ENCODE measurements at regions not wholly inside any gene's neighbourhood (a gene's known extent, or its start where the extent isn't known, plus 50 kb on each side); places are given as distances from the start of the nearest gene placed in this dataset.

GRCh38 chr5:39740404-39740803 is 315.6 kb upstream of the DAB2 start:
- no peaks in the 10 kb centered on the region for H3K36me3 ChIP-seq (ENCODE audit: control insufficient read depth in 2 of 2, extremely low read depth in 1 of 2, insufficient read depth in 2 of 2, low read length in 2 of 2)
- no peak for TF ChIP-seq EZH2 (IDR thresholded peaks at IDR 0.05; ENCODE audit: low read length)
- TF ChIP-seq, protein P1, sequence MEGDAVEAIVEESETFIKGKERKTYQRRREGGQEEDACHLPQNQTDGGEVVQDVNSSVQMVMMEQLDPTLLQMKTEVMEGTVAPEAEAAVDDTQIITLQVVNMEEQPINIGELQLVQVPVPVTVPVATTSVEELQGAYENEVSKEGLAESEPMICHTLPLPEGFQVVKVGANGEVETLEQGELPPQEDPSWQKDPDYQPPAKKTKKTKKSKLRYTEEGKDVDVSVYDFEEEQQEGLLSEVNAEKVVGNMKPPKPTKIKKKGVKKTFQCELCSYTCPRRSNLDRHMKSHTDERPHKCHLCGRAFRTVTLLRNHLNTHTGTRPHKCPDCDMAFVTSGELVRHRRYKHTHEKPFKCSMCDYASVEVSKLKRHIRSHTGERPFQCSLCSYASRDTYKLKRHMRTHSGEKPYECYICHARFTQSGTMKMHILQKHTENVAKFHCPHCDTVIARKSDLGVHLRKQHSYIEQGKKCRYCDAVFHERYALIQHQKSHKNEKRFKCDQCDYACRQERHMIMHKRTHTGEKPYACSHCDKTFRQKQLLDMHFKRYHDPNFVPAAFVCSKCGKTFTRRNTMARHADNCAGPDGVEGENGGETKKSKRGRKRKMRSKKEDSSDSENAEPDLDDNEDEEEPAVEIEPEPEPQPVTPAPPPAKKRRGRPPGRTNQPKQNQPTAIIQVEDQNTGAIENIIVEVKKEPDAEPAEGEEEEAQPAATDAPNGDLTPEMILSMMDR (optimal IDR thresholded peaks at IDR 0.05 in 1 of 3, IDR thresholded peaks at IDR 0.05 in 1 of 3, conservative IDR thresholded peaks at IDR 0.05 in 1 of 3; ENCODE audit: extremely low read depth in 1 of 3, insufficient read depth in 2 of 3, low read length in 3 of 3), result no peak
- H3K9ac ChIP-seq (ENCODE audit: control insufficient read depth, extremely low read depth, insufficient read depth, low read length), result no peak overlapping the region
- FAIRE-seq (no peak), DNase-seq (ENCODE audit: low read depth, low spot score) (no peak)
- no peak overlapping the region for H3K27ac ChIP-seq (ENCODE audit: control insufficient read depth, insufficient read depth, low read length)
- H3K4me3 ChIP-seq (ENCODE audit: control insufficient read depth in 2 of 3, extremely low read depth in 1 of 3, insufficient read depth in 2 of 3, low read depth in 1 of 3, low read length in 3 of 3), result no peak overlapping the region
- H4K20me1 ChIP-seq (ENCODE audit: control insufficient read depth, extremely low read depth, insufficient read depth, low read length), result no peaks in the 10 kb centered on the region
- no peaks in the 10 kb centered on the region for H3K79me2 ChIP-seq (ENCODE audit: control insufficient read depth, insufficient read depth, low read length)
- H3K4me2 ChIP-seq (ENCODE audit: control insufficient read depth, extremely low read depth, insufficient read depth, low read depth, low read length), result no peak overlapping the region
- no peaks in the 10 kb centered on the region for H3K9me1 ChIP-seq (ENCODE audit: control insufficient read depth, extremely low read depth, insufficient read depth, low read length)
- no peaks in the 10 kb centered on the region for H3K27me3 ChIP-seq (ENCODE audit: control insufficient read depth, extremely low read depth, insufficient read depth, low read length)
- H3K9me3 ChIP-seq (ENCODE audit: control insufficient read depth, low read depth, low read length), result no peaks in the 10 kb centered on the region
- no peaks in the 10 kb centered on the region for H3K4me1 ChIP-seq (ENCODE audit: control insufficient read depth, extremely low read depth, insufficient read depth, low read length)
- dilution Hi-C loops (cut with MboI; ENCODE audit: extremely low pct_ligation_motif_present, low sequenced_read_pairs), result no loop called here
- no peak overlapping the region for H2AFZ ChIP-seq (ENCODE audit: control insufficient read depth, low read length)

GRCh38 chr5:39732166-39732565 is 307.4 kb upstream of the DAB2 start:
- FAIRE-seq (no peak), DNase-seq (ENCODE audit: low read depth, low spot score) (no peak)
- Histone ChIP-seq H3K36me3 (ENCODE audit: control insufficient read depth in 2 of 2, extremely low read depth in 1 of 2, insufficient read depth in 2 of 2, low read length in 2 of 2) (no peaks in the 10 kb centered on the region), H3K4me3 (ENCODE audit: control insufficient read depth in 2 of 3, extremely low read depth in 1 of 3, insufficient read depth in 2 of 3, low read depth in 1 of 3, low read length in 3 of 3) (no peak overlapping the region), H3K27me3 (ENCODE audit: control insufficient read depth, extremely low read depth, insufficient read depth, low read length) (no peaks in the 10 kb centered on the region), H3K9me3 (ENCODE audit: control insufficient read depth, low read depth, low read length) (no peaks in the 10 kb centered on the region), H4K20me1 (ENCODE audit: control insufficient read depth, extremely low read depth, insufficient read depth, low read length) (no peaks in the 10 kb centered on the region), H2AFZ (ENCODE audit: control insufficient read depth, low read length) (no peak overlapping the region), H3K9ac (ENCODE audit: control insufficient read depth, extremely low read depth, insufficient read depth, low read length) (no peak overlapping the region), H3K4me2 (ENCODE audit: control insufficient read depth, extremely low read depth, insufficient read depth, low read depth, low read length) (no peak overlapping the region), H3K79me2 (ENCODE audit: control insufficient read depth, insufficient read depth, low read length) (no peaks in the 10 kb centered on the region), H3K4me1 (ENCODE audit: control insufficient read depth, extremely low read depth, insufficient read depth, low read length) (no peaks in the 10 kb centered on the region), H3K9me1 (ENCODE audit: control insufficient read depth, extremely low read depth, insufficient read depth, low read length) (no peaks in the 10 kb centered on the region), H3K27ac (ENCODE audit: control insufficient read depth, insufficient read depth, low read length) (no peak overlapping the region)
- dilution Hi-C loops (cut with MboI; ENCODE audit: extremely low pct_ligation_motif_present, low sequenced_read_pairs), result no loop called here
- no peak for TF ChIP-seq EZH2 (IDR thresholded peaks at IDR 0.05; ENCODE audit: low read length)
- TF ChIP-seq, protein P1 (optimal IDR thresholded peaks at IDR 0.05 in 1 of 3, IDR thresholded peaks at IDR 0.05 in 1 of 3, conservative IDR thresholded peaks at IDR 0.05 in 1 of 3; ENCODE audit: extremely low read depth in 1 of 3, insufficient read depth in 2 of 3, low read length in 3 of 3), result no peak
